Mesothelial cell of epicardium (in vitro differentiated cells): ENCODE measurements at regions not wholly inside any gene's neighbourhood (a gene's known extent, or its start where the extent isn't known, plus 50 kb on each side); places are given as distances from the start of the nearest gene placed in this dataset.
"Not testable (repeated sequence)": the region's sequence is repeated elsewhere in the genome, so short reads cannot be mapped to it uniquely, and the experiment has no call there.

Source experiments
- DNase-seq, 2 experiments: peaks; one replicate each; pipeline ENCODE4 v3.0.0; 2021; ENCODE audit warnings: low spot score in 2 of 2; ENCODE audit not compliant: unreplicated experiment in 2 of 2
- H3K27ac Mint-ChIP-seq: 2 replicates; pipeline ENCODE4 v1.8.0; 2021; ENCODE audit warnings: mixed read lengths
- H3K27me3 Mint-ChIP-seq: 2 replicates; pipeline ENCODE4 v1.8.0; 2021; ENCODE audit warnings: low read depth, mixed read lengths
- H3K36me3 Mint-ChIP-seq: 2 replicates; pipeline ENCODE4 v1.8.0; 2021; ENCODE audit warnings: mixed read lengths
- H3K4me1 Mint-ChIP-seq: 2 replicates; pipeline ENCODE4 v1.8.0; 2021; ENCODE audit warnings: mixed read lengths
- H3K4me3 Mint-ChIP-seq: 2 replicates; pipeline ENCODE4 v1.8.0; 2021; ENCODE audit warnings: mild to moderate bottlenecking, moderate library complexity, mixed read lengths
- H3K9me3 Mint-ChIP-seq: 2 replicates; pipeline ENCODE4 v1.8.0; 2021; ENCODE audit warnings: mixed read lengths
- CTCF ChIP-seq: fragments of 200-600 bp; sonication (generic); IDR thresholded peaks from one replicate; pipeline ENCODE4 v1.5.0; 2021; ENCODE audit warnings: antibody characterized with exemption; ENCODE audit not compliant: unreplicated experiment

- H3K4me3 Mint-ChIP-seq, H3K27ac Mint-ChIP-seq, H3K27me3 Mint-ChIP-seq, H3K4me1 Mint-ChIP-seq, DNase-seq: not testable (repeated sequence)
- Mint-ChIP-seq H3K36me3 (peaks cover 32% of the 10 kb centered on the region), H3K9me3 (peaks cover 29% of the 10 kb centered on the region)
These were observed 121.0 kb upstream of the ROPN1B start for GRCh38 chr3:125847966-125848365.

- not testable (repeated sequence) for H3K4me3 Mint-ChIP-seq, H3K27ac Mint-ChIP-seq, DNase-seq, H3K27me3 Mint-ChIP-seq, H3K4me1 Mint-ChIP-seq
- Mint-ChIP-seq H3K9me3 (peaks cover 29% of the 10 kb centered on the region), H3K36me3 (peaks cover 20% of the 10 kb centered on the region)
These were observed 114.0 kb upstream of the ROPN1B start for GRCh38 chr3:125855006-125855405.

GRCh38 chr3:125860547-125860946, 108.4 kb upstream of the ROPN1B start:
- not testable (repeated sequence) for H3K4me1 Mint-ChIP-seq, H3K9me3 Mint-ChIP-seq, H3K4me3 Mint-ChIP-seq, H3K27ac Mint-ChIP-seq, H3K27me3 Mint-ChIP-seq, DNase-seq
- peak; percentile 48 for TF ChIP-seq CTCF
- H3K36me3 Mint-ChIP-seq: peaks cover 19% of the 10 kb centered on the region

GRCh38 chr3:125862841-125863254, 106.1 kb upstream of the ROPN1B start:
- H3K27me3 Mint-ChIP-seq, H3K9me3 Mint-ChIP-seq, H3K4me3 Mint-ChIP-seq, H3K4me1 Mint-ChIP-seq, H3K27ac Mint-ChIP-seq, DNase-seq: not testable (repeated sequence)
- peaks cover 16% of the 10 kb centered on the region for H3K36me3 Mint-ChIP-seq

GRCh38 chr3:125864532-125864931, 104.4 kb upstream of the ROPN1B start:
- not testable (repeated sequence) for H3K4me1 Mint-ChIP-seq, H3K4me3 Mint-ChIP-seq, DNase-seq, H3K27ac Mint-ChIP-seq, H3K27me3 Mint-ChIP-seq, H3K9me3 Mint-ChIP-seq
- peaks cover 16% of the 10 kb centered on the region for H3K36me3 Mint-ChIP-seq

- not testable (repeated sequence) for H3K4me1 Mint-ChIP-seq, H3K27ac Mint-ChIP-seq, H3K4me3 Mint-ChIP-seq, H3K27me3 Mint-ChIP-seq, DNase-seq
- H3K9me3 Mint-ChIP-seq: peaks cover 34% of the 10 kb centered on the region
- H3K36me3 Mint-ChIP-seq: peaks cover 56% of the 10 kb centered on the region
These were observed 83.0 kb upstream of the ROPN1B start for GRCh38 chr3:125886006-125886405.

- not testable (repeated sequence) for DNase-seq, H3K27ac Mint-ChIP-seq, H3K4me3 Mint-ChIP-seq, H3K27me3 Mint-ChIP-seq, H3K4me1 Mint-ChIP-seq, H3K9me3 Mint-ChIP-seq
- peaks cover 30% of the 10 kb centered on the region for H3K36me3 Mint-ChIP-seq
These were observed 69.8 kb upstream of the ROPN1B start for GRCh38 chr3:125899181-125899580.

- H3K4me1 Mint-ChIP-seq, H3K27me3 Mint-ChIP-seq, DNase-seq, H3K9me3 Mint-ChIP-seq, H3K27ac Mint-ChIP-seq, H3K4me3 Mint-ChIP-seq: not testable (repeated sequence)
- H3K36me3 Mint-ChIP-seq: peaks cover 37% of the 10 kb centered on the region
These were observed 67.5 kb upstream of the ROPN1B start for GRCh38 chr3:125901473-125901872.

GRCh38 chr3:125903780-125904455, 65.1 kb upstream of the ROPN1B start:
- H3K9me3 Mint-ChIP-seq, H3K27me3 Mint-ChIP-seq, H3K27ac Mint-ChIP-seq, H3K4me1 Mint-ChIP-seq, H3K4me3 Mint-ChIP-seq, DNase-seq: not testable (repeated sequence)
- peaks cover 35% of the 10 kb centered on the region for H3K36me3 Mint-ChIP-seq

GRCh38 chr3:125907279-125907678, 61.7 kb upstream of the ROPN1B start:
- H3K36me3 Mint-ChIP-seq: peaks cover 25% of the 10 kb centered on the region
- not testable (repeated sequence) for H3K27me3 Mint-ChIP-seq, H3K27ac Mint-ChIP-seq, DNase-seq, H3K9me3 Mint-ChIP-seq, H3K4me3 Mint-ChIP-seq, H3K4me1 Mint-ChIP-seq

- not testable (repeated sequence) for H3K9me3 Mint-ChIP-seq, H3K36me3 Mint-ChIP-seq, DNase-seq, H3K27ac Mint-ChIP-seq, H3K4me3 Mint-ChIP-seq, H3K27me3 Mint-ChIP-seq
- peaks cover 19% of the 10 kb centered on the region for H3K4me1 Mint-ChIP-seq
These were observed 58.1 kb upstream of the ROPN1B start for GRCh38 chr3:125910851-125911250.

- not testable (repeated sequence) for H3K36me3 Mint-ChIP-seq, DNase-seq, H3K27me3 Mint-ChIP-seq, H3K9me3 Mint-ChIP-seq
- H3K4me1 Mint-ChIP-seq: peaks cover 17% of the 10 kb centered on the region
- peak overlapping the region; percentile 92 for H3K27ac Mint-ChIP-seq
- H3K4me3 Mint-ChIP-seq: peak overlapping the region; percentile 81
These were observed 54.2 kb upstream of the ROPN1B start for GRCh38 chr3:125914608-125915436.

GRCh38 chr3:125915437-125915787, 53.6 kb upstream of the ROPN1B start:
- H3K9me3 Mint-ChIP-seq, H3K27me3 Mint-ChIP-seq, DNase-seq, H3K36me3 Mint-ChIP-seq: not testable (repeated sequence)
- Mint-ChIP-seq H3K27ac (peak overlapping the region; percentile 92), H3K4me1 (peaks cover 17% of the 10 kb centered on the region), H3K4me3 (peak overlapping the region; percentile 81)
